ENCODE measurements at regions not wholly inside any gene's neighbourhood (a gene's known extent, or its start where the extent isn't known, plus 50 kb on each side); places are given as distances from the start of the nearest gene placed in this dataset.

- H3K27ac ChIP-seq (ENCODE audit: low read depth, low read length, poor library complexity, severe bottlenecking), result no peak overlapping the region
- H3K4me1 ChIP-seq (ENCODE audit: insufficient read depth, low read length, severe bottlenecking), result no peaks in the 10 kb centered on the region
- H3K9ac ChIP-seq (ENCODE audit: low read length), result no peak overlapping the region
- H4K20me1 ChIP-seq (ENCODE audit: insufficient read depth, low read length), result no peaks in the 10 kb centered on the region
- no peak overlapping the region for H3K4me2 ChIP-seq (ENCODE audit: low read length)
- H3K4me3 ChIP-seq (ENCODE audit: low read depth, low read length, poor library complexity, severe bottlenecking), result no peak overlapping the region
- H3K27me3 ChIP-seq (ENCODE audit: insufficient read depth, low read length), result no peaks in the 10 kb centered on the region
- no peaks in the 10 kb centered on the region for H3K9me3 ChIP-seq (ENCODE audit: low read length)
- no peaks in the 10 kb centered on the region for H3K79me2 ChIP-seq (ENCODE audit: insufficient read depth, low read length)
- TF ChIP-seq, protein P1, sequence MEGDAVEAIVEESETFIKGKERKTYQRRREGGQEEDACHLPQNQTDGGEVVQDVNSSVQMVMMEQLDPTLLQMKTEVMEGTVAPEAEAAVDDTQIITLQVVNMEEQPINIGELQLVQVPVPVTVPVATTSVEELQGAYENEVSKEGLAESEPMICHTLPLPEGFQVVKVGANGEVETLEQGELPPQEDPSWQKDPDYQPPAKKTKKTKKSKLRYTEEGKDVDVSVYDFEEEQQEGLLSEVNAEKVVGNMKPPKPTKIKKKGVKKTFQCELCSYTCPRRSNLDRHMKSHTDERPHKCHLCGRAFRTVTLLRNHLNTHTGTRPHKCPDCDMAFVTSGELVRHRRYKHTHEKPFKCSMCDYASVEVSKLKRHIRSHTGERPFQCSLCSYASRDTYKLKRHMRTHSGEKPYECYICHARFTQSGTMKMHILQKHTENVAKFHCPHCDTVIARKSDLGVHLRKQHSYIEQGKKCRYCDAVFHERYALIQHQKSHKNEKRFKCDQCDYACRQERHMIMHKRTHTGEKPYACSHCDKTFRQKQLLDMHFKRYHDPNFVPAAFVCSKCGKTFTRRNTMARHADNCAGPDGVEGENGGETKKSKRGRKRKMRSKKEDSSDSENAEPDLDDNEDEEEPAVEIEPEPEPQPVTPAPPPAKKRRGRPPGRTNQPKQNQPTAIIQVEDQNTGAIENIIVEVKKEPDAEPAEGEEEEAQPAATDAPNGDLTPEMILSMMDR (IDR thresholded peaks at IDR 0.05; ENCODE audit: low read length), result no peak
- TF ChIP-seq EZH2 (IDR thresholded peaks at IDR 0.05; ENCODE audit: borderline replicate concordance, low read length), result no peak
- H3F3A ChIP-seq (ENCODE audit: insufficient read depth, low read length), result no peaks in the 10 kb centered on the region
- H3K36me3 ChIP-seq (ENCODE audit: insufficient read depth, low read length), result no peaks in the 10 kb centered on the region
- no peaks in the 10 kb centered on the region for H3K9me2 ChIP-seq (ENCODE audit: low read depth, low read length)
- H2AFZ ChIP-seq (ENCODE audit: low read length), result no peak overlapping the region
Measured at GRCh38 chrX:9234315-9234714, 200.4 kb upstream of the FAM9B start.

DNA sequence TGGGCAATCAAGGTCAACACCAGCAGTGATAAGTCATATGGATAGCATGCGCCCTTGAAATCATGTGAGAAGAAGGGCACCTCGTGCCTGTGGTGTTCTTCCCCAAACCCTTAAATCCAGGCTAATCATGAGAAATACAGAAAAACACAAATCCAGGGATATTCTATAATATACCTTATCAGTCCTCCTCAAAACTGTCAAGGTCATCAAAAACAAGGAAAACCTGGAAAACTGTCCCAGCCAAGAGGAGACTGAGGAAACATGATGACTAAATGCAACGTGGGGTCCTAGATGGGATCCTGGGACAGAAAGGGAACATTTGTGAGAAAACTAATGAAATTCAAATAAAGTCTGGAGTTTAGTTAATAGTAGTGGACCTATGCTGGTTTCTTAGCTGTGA, 201.8 kb upstream of the FAM9B start:
- H3K9ac ChIP-seq (ENCODE audit: low read length), result no peak overlapping the region
- no peaks in the 10 kb centered on the region for H3K4me1 ChIP-seq (ENCODE audit: insufficient read depth, low read length, severe bottlenecking)
- no peaks in the 10 kb centered on the region for H3K9me3 ChIP-seq (ENCODE audit: low read length)
- H3K27ac ChIP-seq (ENCODE audit: low read depth, low read length, poor library complexity, severe bottlenecking), result no peak overlapping the region
- no peaks in the 10 kb centered on the region for H3K27me3 ChIP-seq (ENCODE audit: insufficient read depth, low read length)
- no peaks in the 10 kb centered on the region for H3K36me3 ChIP-seq (ENCODE audit: insufficient read depth, low read length)
- H3K9me2 ChIP-seq (ENCODE audit: low read depth, low read length), result no peaks in the 10 kb centered on the region
- no peaks in the 10 kb centered on the region for H3K79me2 ChIP-seq (ENCODE audit: insufficient read depth, low read length)
- TF ChIP-seq, protein P1 (IDR thresholded peaks at IDR 0.05; ENCODE audit: low read length), result no peak
- TF ChIP-seq EZH2 (IDR thresholded peaks at IDR 0.05; ENCODE audit: borderline replicate concordance, low read length), result no peak
- no peak overlapping the region for H3K4me3 ChIP-seq (ENCODE audit: low read depth, low read length, poor library complexity, severe bottlenecking)
- H4K20me1 ChIP-seq (ENCODE audit: insufficient read depth, low read length), result no peaks in the 10 kb centered on the region
- no peaks in the 10 kb centered on the region for H3F3A ChIP-seq (ENCODE audit: insufficient read depth, low read length)
- no peak overlapping the region for H2AFZ ChIP-seq (ENCODE audit: low read length)
- H3K4me2 ChIP-seq (ENCODE audit: low read length), result no peak overlapping the region

DNA sequence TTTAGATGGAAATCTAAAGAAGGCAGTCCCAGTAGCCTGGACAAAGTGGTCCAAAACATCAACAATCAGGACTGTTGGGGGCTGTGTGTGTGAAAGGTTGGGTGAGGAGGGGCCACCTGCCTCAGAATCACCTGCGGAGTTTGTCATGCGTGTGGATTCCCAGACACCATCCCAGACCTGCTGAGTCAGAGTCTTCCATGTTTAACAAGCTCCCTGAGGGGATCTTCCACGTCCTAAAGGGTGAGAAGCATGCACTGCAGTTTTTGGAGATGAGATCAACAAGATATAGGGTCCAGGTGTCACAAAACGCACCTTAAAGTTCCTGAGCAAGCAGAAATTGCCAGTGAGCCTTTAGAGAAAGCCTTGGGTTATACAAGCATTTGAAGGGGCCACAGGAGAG, 207.0 kb upstream of the FAM9B start:
- no peak overlapping the region for H3K4me3 ChIP-seq (ENCODE audit: low read depth, low read length, poor library complexity, severe bottlenecking)
- H3K36me3 ChIP-seq (ENCODE audit: insufficient read depth, low read length), result no peaks in the 10 kb centered on the region
- no peak overlapping the region for H2AFZ ChIP-seq (ENCODE audit: low read length)
- no peak overlapping the region for H3K4me2 ChIP-seq (ENCODE audit: low read length)
- no peak overlapping the region for H3K9ac ChIP-seq (ENCODE audit: low read length)
- no peaks in the 10 kb centered on the region for H3K4me1 ChIP-seq (ENCODE audit: insufficient read depth, low read length, severe bottlenecking)
- TF ChIP-seq, protein P1 (IDR thresholded peaks at IDR 0.05; ENCODE audit: low read length), result no peak
- TF ChIP-seq EZH2 (IDR thresholded peaks at IDR 0.05; ENCODE audit: borderline replicate concordance, low read length), result no peak
- no peaks in the 10 kb centered on the region for H3K9me3 ChIP-seq (ENCODE audit: low read length)
- H4K20me1 ChIP-seq (ENCODE audit: insufficient read depth, low read length), result no peaks in the 10 kb centered on the region
- H3K9me2 ChIP-seq (ENCODE audit: low read depth, low read length), result no peaks in the 10 kb centered on the region
- no peaks in the 10 kb centered on the region for H3F3A ChIP-seq (ENCODE audit: insufficient read depth, low read length)
- no peaks in the 10 kb centered on the region for H3K27me3 ChIP-seq (ENCODE audit: insufficient read depth, low read length)
- H3K27ac ChIP-seq (ENCODE audit: low read depth, low read length, poor library complexity, severe bottlenecking), result no peak overlapping the region
- no peaks in the 10 kb centered on the region for H3K79me2 ChIP-seq (ENCODE audit: insufficient read depth, low read length)

Data from OCI-LY1 (cell line).